Ishikawa (cell line): ENCODE measurements at regions not wholly inside any gene's neighbourhood (a gene's known extent, or its start where the extent isn't known, plus 50 kb on each side); places are given as distances from the start of the nearest gene placed in this dataset.
A peak's percentile ranks its signal among the peaks of the same experiment; 100 is the strongest.

Experiments used
- EGR1 ChIP-seq: IDR thresholded peaks from 2 replicates; pipeline ENCODE4 v1.6.1; 2012
- NFIC ChIP-seq: IDR thresholded peaks from 2 replicates; pipeline ENCODE4 v1.6.1; 2012
- RAD21 ChIP-seq: IDR thresholded peaks from 2 replicates; pipeline ENCODE4 v1.6.1; 2012; ENCODE audit warnings: low read depth
- TAF1 ChIP-seq: IDR thresholded peaks from 2 replicates; pipeline ENCODE4 v1.6.1; 2012; ENCODE audit warnings: low read depth, mild to moderate bottlenecking
- TF ChIP-seq, protein P1 (sequence below): IDR thresholded peaks from 2 replicates; pipeline ENCODE4 v1.6.1; 2012; ENCODE audit warnings: low read depth, mild to moderate bottlenecking

DNA sequence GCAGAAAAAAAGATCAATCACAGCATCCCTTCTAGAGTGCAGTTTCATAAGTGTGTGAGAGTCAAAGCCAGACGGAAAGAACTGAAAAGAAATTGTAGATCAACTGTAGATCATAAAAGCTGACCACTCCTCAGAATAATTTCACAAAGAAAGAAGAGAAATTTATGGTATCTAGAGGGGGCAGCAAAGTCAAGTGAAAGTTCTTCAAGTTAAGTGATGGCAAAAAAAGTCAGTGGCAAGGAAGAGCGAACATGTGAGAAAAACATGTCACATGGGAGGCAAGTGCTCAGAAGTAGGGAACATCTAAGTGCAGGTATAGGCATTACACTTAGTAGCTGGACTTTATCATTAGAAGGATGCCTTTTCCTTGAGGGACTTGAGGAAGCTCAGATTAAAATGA lies 245.1 kb upstream of the ISL1 start:
- TF ChIP-seq RAD21 (peak; percentile 37; the same call in 1 of the 2 replicates), TAF1 (no peak), EGR1 (no peak), NFIC (no peak)
- TF ChIP-seq, protein P1, sequence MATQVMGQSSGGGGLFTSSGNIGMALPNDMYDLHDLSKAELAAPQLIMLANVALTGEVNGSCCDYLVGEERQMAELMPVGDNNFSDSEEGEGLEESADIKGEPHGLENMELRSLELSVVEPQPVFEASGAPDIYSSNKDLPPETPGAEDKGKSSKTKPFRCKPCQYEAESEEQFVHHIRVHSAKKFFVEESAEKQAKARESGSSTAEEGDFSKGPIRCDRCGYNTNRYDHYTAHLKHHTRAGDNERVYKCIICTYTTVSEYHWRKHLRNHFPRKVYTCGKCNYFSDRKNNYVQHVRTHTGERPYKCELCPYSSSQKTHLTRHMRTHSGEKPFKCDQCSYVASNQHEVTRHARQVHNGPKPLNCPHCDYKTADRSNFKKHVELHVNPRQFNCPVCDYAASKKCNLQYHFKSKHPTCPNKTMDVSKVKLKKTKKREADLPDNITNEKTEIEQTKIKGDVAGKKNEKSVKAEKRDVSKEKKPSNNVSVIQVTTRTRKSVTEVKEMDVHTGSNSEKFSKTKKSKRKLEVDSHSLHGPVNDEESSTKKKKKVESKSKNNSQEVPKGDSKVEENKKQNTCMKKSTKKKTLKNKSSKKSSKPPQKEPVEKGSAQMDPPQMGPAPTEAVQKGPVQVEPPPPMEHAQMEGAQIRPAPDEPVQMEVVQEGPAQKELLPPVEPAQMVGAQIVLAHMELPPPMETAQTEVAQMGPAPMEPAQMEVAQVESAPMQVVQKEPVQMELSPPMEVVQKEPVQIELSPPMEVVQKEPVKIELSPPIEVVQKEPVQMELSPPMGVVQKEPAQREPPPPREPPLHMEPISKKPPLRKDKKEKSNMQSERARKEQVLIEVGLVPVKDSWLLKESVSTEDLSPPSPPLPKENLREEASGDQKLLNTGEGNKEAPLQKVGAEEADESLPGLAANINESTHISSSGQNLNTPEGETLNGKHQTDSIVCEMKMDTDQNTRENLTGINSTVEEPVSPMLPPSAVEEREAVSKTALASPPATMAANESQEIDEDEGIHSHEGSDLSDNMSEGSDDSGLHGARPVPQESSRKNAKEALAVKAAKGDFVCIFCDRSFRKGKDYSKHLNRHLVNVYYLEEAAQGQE = no peak
